K562 (cell line): ENCODE measurements at regions not wholly inside any gene's neighbourhood (a gene's known extent, or its start where the extent isn't known, plus 50 kb on each side); places are given as distances from the start of the nearest gene placed in this dataset.

ENCODE experiments used
- ATAC-seq: fragments of 200-7000 bp; cut with Tn5 transposase; 3 replicates; pipeline ENCODE4 v1.9.1; 2020; ENCODE audit warnings: moderate library complexity
- BruUV-seq: library from RNA; stranded (reverse); fragments of 400-500 nt; replicated peaks from 2 replicates; lab custom pipeline; 2021; lab: Mats Ljungman, UMichigan
- CTCF ChIA-PET: fragments of 300-600 bp; formaldehyde crosslinking; extraction: SDS; loops from one replicate; lab custom pipeline; 2021; ENCODE audit warnings: low intra/inter-chr PET ratio; lab: Yijun Ruan, JAX
- POLR2A ChIA-PET: fragments of 300-600, 350-650 bp; sonication (Branson Sonifier 250); formaldehyde crosslinking; extraction: SDS; loops from one replicate; lab custom pipeline; 2021; ENCODE audit warnings: antibody characterized with exemption, inconsistent platforms; lab: Yijun Ruan, JAX
- DNase-seq, 4 experiments: peaks; one replicate each; pipeline versions ENCODE4 v3.0.0 to v3.0.0-alpha.2; 2011 to 2018; ENCODE audit warnings: low spot score in 3 of 4, mixed read lengths in 3 of 4; ENCODE audit errors: extremely low read depth in 1 of 4
- FAIRE-seq: peaks from 2 replicates; lab custom pipeline; 2011; peaks lifted over from hg19 to GRCh38; lab: Jason Lieb, UNC
- H2AFZ ChIP-seq: 2 replicates; pipeline ENCODE4 v1.6.0; 2011; ENCODE audit warnings: low read depth, low read length, control low read depth, inconsistent platforms
- H3K27ac ChIP-seq: fragments of 200-600 bp; 3 replicates; pipeline ENCODE4 v1.8.0; 2011; ENCODE audit warnings: low read depth, mild to moderate bottlenecking, control low read depth, inconsistent platforms, low read length, moderate library complexity, mixed read lengths; ENCODE audit errors: extremely low read depth
- H3K27me3 ChIP-seq, 2 experiments: fragments of 300-600 bp in 1 of 2; 2 replicates in 1 of 2; 3 replicates in 1 of 2; pipeline versions ENCODE4 v1.6.0 to v1.8.0; 2011; ENCODE audit warnings: inconsistent platforms in 2 of 2, low read length in 2 of 2, mild to moderate bottlenecking in 1 of 2, mixed read lengths in 1 of 2, moderate library complexity in 1 of 2; ENCODE audit not compliant: control insufficient read depth in 2 of 2, insufficient read depth in 2 of 2
- H3K36me3 ChIP-seq: fragments of 300-600 bp; 3 replicates; pipeline ENCODE4 v1.8.0; 2011; ENCODE audit warnings: mild to moderate bottlenecking, low read length, inconsistent platforms; ENCODE audit not compliant: control insufficient read depth, insufficient read depth
- H3K4me1 ChIP-seq, 2 experiments: fragments of 200-600 bp in 1 of 2; replicated peaks in 1 of 2; 2 replicates in 1 of 2; 3 replicates in 1 of 2; pipeline versions ENCODE4 v1.5.1 to v1.8.0; 2011; ENCODE audit warnings: inconsistent platforms in 2 of 2, low read length in 2 of 2, mild to moderate bottlenecking in 1 of 2, mixed read lengths in 1 of 2, moderate library complexity in 1 of 2; ENCODE audit not compliant: control insufficient read depth in 2 of 2, insufficient read depth in 2 of 2
- H3K4me2 ChIP-seq: 2 replicates; pipeline ENCODE4 v1.6.1; 2011; ENCODE audit warnings: low read length, control low read depth, inconsistent platforms, mixed read lengths; ENCODE audit not compliant: insufficient read depth
- H3K4me3 ChIP-seq: fragments of 200-600 bp; sonication (generic), shearing (Covaris generic); 2 replicates; pipeline ENCODE4 v1.5.1; 2016; ENCODE audit warnings: control low read depth, inconsistent platforms
- H3K79me2 ChIP-seq: fragments of 200-600 bp; 3 replicates; pipeline ENCODE4 v1.8.0; 2011; ENCODE audit warnings: low read length, inconsistent platforms; ENCODE audit not compliant: control insufficient read depth, insufficient read depth
- H3K9ac ChIP-seq, 2 experiments: 2 replicates each; pipeline versions ENCODE4 v1.6.0 to v1.6.1; 2011; ENCODE audit warnings: low read depth in 2 of 2, low read length in 2 of 2, control low read depth in 1 of 2, inconsistent platforms in 1 of 2, mild to moderate bottlenecking in 1 of 2, mixed read lengths in 1 of 2; ENCODE audit not compliant: insufficient read depth in 1 of 2
- H3K9me1 ChIP-seq: one replicate; pipeline ENCODE4 v1.6.0; 2011; ENCODE audit warnings: inconsistent platforms, mild to moderate bottlenecking, low read length, moderate library complexity; ENCODE audit not compliant: control insufficient read depth, insufficient read depth
- H3K9me3 ChIP-seq: replicated peaks from 2 replicates; pipeline ENCODE4 v1.5.1; 2011; ENCODE audit warnings: low read depth, low read length, inconsistent platforms; ENCODE audit not compliant: control insufficient read depth, insufficient read depth
- H4K20me1 ChIP-seq: replicated peaks from 2 replicates; pipeline ENCODE4 v1.6.1; 2011; ENCODE audit warnings: low read length, inconsistent platforms, mixed read lengths; ENCODE audit not compliant: control insufficient read depth, insufficient read depth
- RBM34 ChIP-seq: fragments of 200-400 bp; formaldehyde crosslinking; IDR thresholded peaks from 2 replicates; pipeline ENCODE4 v1.6.1; 2018; ENCODE audit warnings: low read length, borderline replicate concordance; ENCODE audit not compliant: insufficient read depth
- SAFB ChIP-seq: fragments of 200-400 bp; formaldehyde crosslinking; IDR thresholded peaks from 2 replicates; pipeline ENCODE4 v1.6.1; 2017; ENCODE audit warnings: low read depth, low read length, borderline replicate concordance
- SP1 ChIP-seq: sonication (generic); formaldehyde crosslinking; IDR thresholded peaks from 2 replicates; pipeline ENCODE4 v1.8.1; 2022; ENCODE audit warnings: mild to moderate bottlenecking, missing genetic modification reagents
- STAT5B ChIP-seq: fragments of 250-450 bp; sonication (Bioruptor Pico); IDR thresholded peaks from 2 replicates; pipeline ENCODE4 v1.8.0; 2021; ENCODE audit warnings: mild to moderate bottlenecking, inconsistent platforms
- ZBTB49 ChIP-seq: sonication (generic); formaldehyde crosslinking; IDR thresholded peaks from 2 replicates; pipeline ENCODE4 v1.8.0; 2022; ENCODE audit warnings: missing genetic modification reagents, mild to moderate bottlenecking, borderline replicate concordance
- ZNF324 ChIP-seq: fragments of 250-450 bp; sonication (Bioruptor Pico); IDR thresholded peaks from 2 replicates; pipeline ENCODE4 v1.4.0; 2020; ENCODE audit warnings: mild to moderate bottlenecking
- WGBS: fragments of 100-300 bp; shearing (Covaris generic); methylation state at CpG from one replicate; pipeline ENCODE4 v1.1.6; 2016; ENCODE audit warnings: low coverage, mixed read lengths; ENCODE audit not compliant: insufficient coverage; ENCODE audit errors: missing lambda C conversion rate; 5-methylcytosine and 5-hydroxymethylcytosine counted together
- in situ Hi-C: fragments of 300-500 bp; cut with MboI; formaldehyde crosslinking; loops from 4 replicates; pipeline ENCODE4 v1.15.0; 2018; ENCODE audit warnings: inconsistent platforms, mixed read lengths
- intact Hi-C: fragments of 100-400 bp; cut with micrococcal nuclease; formaldehyde crosslinking; loops from 2 replicates; pipeline ENCODE4 v1.14.2; 2022

DNA sequence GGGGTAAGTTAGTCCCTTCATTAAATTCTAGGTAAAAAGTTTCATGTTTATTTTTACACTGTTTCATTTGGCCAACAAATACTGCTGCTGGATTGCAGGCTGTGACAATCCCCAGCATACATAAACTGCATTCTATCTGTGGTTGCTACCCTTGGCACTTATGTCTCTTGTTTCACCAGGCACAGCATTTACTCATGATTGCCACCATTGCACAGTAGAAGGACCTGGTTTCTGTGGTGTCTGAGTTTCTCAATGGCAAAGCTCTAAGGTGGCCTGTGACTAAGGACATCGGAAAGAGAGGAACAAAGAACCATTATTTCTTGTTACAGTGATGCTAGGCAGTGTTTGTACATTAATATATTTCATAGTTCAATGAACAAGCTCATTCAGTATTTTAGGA is 878.4 kb upstream of the NEGR1 start:
- CTCF ChIA-PET, result no interaction called here
- WGBS, result 0% methylated on average over 1 of the region's 1 CpG

More for the DNA sequence above, 878.4 kb upstream of the NEGR1 start:
- DNase-seq (no peak), FAIRE-seq (no peak), ATAC-seq (no peak)
- intact Hi-C loops (no loop called here), in situ Hi-C loops (no loop called here)
- no peak overlapping the region for H3K9ac ChIP-seq
- H3K4me1 ChIP-seq, result no peaks in the 10 kb centered on the region
- no peaks in the 10 kb centered on the region for H3K27me3 ChIP-seq
- POLR2A ChIA-PET, result no interaction called here
- no peak overlapping the region for H3K4me2 ChIP-seq
- no peak overlapping the region for H3K4me3 ChIP-seq
- H2AFZ ChIP-seq, result no peak overlapping the region
- H3K36me3 ChIP-seq, result no peaks in the 10 kb centered on the region
- TF ChIP-seq STAT5B (CRISPR knock-in tag) (no peak), ZNF324 (CRISPR knock-in tag) (no peak), SP1 (CRISPR knock-in tag) (no peak), SAFB (no peak), RBM34 (no peak), ZBTB49 (CRISPR knock-in tag) (no peak)
- H3K79me2 ChIP-seq, result no peaks in the 10 kb centered on the region
- no peaks in the 10 kb centered on the region for H4K20me1 ChIP-seq
- no TSS peak for BruUV-seq
- H3K27ac ChIP-seq, result no peak overlapping the region
- H3K9me1 ChIP-seq, result no peaks in the 10 kb centered on the region
- no peaks in the 10 kb centered on the region for H3K9me3 ChIP-seq
